Neutrophil (primary cell): ENCODE measurements at regions not wholly inside any gene's neighbourhood (a gene's known extent, or its start where the extent isn't known, plus 50 kb on each side); places are given as distances from the start of the nearest gene placed in this dataset.
"Not testable (repeated sequence)": the region's sequence is repeated elsewhere in the genome, so short reads cannot be mapped to it uniquely, and the experiment has no call there.

Experiments used
- H3K27ac ChIP-seq: fragments of 200-600 bp; sonication (generic); 2 replicates; pipeline ENCODE4 v1.5.1; 2016; ENCODE audit warnings: mild to moderate bottlenecking, moderate library complexity
- H3K27me3 ChIP-seq: fragments of 200-600 bp; sonication (generic); 2 replicates; pipeline ENCODE4 v1.6.0; 2016; ENCODE audit warnings: mild to moderate bottlenecking
- H3K36me3 ChIP-seq: fragments of 200-600 bp; sonication (generic); 2 replicates; pipeline ENCODE4 v1.5.1; 2017
- H3K4me1 ChIP-seq, 2 experiments: fragments of 200-600 bp in 1 of 2; sonication (generic) in 1 of 2; 1 replicate in 1 of 2; 2 replicates in 1 of 2; pipeline versions ENCODE4 v1.5.1 to v1.6.1; 2013 to 2016; ENCODE audit warnings: low read depth in 1 of 2, low read length in 1 of 2, mild to moderate bottlenecking in 1 of 2, moderate library complexity in 1 of 2; ENCODE audit not compliant: control insufficient read depth in 1 of 2, insufficient read depth in 1 of 2
- H3K4me3 ChIP-seq, 2 experiments: fragments of 200-600 bp in 1 of 2; sonication (generic) in 1 of 2; 1 replicate in 1 of 2; 2 replicates in 1 of 2; pipeline ENCODE4 v1.5.1; 2013 to 2016; ENCODE audit warnings: low read depth in 1 of 2, low read length in 1 of 2, mild to moderate bottlenecking in 1 of 2, moderate library complexity in 1 of 2
- H3K9me3 ChIP-seq: fragments of 200-600 bp; sonication (generic); 2 replicates; pipeline ENCODE4 v1.5.1; 2016
- TF ChIP-seq, protein P1 (sequence below): fragments of 200-600 bp; sonication (generic); IDR thresholded peaks from 2 replicates; pipeline ENCODE4 v1.5.1; 2016; ENCODE audit warnings: antibody characterized with exemption

DNA sequence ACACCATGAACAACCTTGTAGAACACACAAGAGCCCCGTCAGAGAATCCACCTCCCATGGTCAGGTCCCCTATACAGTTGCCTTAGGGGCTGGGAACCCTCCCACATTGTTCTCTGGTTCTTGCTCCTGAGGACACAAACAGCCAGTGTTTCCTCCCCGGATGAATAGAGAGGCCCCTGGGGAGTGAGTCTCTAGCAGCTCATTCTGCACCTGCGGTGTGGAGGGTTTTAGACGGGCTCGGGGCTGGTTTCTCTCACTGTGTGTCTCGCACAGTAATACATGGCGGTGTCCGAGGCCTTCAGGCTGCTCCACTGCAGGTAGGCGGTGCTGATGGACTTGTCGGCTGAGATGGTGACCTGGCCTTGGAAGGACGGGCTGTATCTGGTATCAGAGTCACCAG, 1052.1 kb downstream of the TMEM121 start:
- Histone ChIP-seq H3K9me3 (no peaks in the 10 kb centered on the region), H3K27ac (no peak overlapping the region), H3K27me3 (peaks cover 4% of the 10 kb centered on the region), H3K36me3 (no peaks in the 10 kb centered on the region), H3K4me3 (no peak overlapping the region), H3K4me1 (no peaks in the 10 kb centered on the region)
- TF ChIP-seq, protein P1, sequence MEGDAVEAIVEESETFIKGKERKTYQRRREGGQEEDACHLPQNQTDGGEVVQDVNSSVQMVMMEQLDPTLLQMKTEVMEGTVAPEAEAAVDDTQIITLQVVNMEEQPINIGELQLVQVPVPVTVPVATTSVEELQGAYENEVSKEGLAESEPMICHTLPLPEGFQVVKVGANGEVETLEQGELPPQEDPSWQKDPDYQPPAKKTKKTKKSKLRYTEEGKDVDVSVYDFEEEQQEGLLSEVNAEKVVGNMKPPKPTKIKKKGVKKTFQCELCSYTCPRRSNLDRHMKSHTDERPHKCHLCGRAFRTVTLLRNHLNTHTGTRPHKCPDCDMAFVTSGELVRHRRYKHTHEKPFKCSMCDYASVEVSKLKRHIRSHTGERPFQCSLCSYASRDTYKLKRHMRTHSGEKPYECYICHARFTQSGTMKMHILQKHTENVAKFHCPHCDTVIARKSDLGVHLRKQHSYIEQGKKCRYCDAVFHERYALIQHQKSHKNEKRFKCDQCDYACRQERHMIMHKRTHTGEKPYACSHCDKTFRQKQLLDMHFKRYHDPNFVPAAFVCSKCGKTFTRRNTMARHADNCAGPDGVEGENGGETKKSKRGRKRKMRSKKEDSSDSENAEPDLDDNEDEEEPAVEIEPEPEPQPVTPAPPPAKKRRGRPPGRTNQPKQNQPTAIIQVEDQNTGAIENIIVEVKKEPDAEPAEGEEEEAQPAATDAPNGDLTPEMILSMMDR, result no peak

DNA sequence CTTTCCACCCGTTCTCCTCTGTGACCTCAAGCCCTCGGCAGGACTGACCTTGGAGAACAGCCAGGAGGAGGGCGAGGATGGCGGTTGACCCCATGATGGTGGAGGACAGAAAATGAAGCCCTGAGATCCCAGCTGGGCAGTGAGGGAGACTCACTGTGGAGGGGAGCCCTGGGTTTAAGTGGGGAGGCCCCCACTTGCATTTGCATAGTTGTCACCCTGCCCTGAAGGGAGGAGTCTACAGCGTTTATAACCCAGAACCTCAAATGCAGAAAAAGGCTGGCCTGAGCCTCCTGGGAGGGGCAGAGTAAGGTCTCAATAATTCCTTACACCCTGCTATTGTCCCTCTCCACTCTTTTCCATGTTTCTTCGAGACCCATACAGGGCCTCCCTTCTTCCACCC, 1052.7 kb downstream of the TMEM121 start:
- TF ChIP-seq, protein P1, result no peak
- Histone ChIP-seq H3K36me3 (no peaks in the 10 kb centered on the region), H3K4me1 (no peaks in the 10 kb centered on the region), H3K27ac (no peak overlapping the region), H3K9me3 (no peaks in the 10 kb centered on the region), H3K27me3 (peaks cover 3% of the 10 kb centered on the region), H3K4me3 (no peak overlapping the region)

DNA sequence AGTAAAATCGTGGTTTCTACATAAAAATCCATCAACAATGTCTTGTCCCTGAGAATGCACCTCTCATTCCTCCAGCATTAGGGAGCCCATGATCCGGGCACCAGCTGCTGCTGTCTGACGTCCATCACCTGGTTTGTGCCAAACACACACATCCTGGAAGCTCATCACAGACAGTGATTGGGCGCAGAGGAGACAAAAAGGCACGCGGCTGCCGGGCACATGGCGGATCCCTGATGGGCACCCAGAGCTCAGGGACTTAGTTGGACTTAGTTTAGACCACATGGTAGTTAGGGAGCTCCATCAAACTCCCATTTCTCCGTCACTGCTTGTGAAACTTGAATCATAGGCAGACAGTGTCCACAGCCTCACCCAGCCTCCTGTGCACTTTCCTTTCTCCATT, 1059.3 kb downstream of the TMEM121 start:
- Histone ChIP-seq H3K4me1 (no peaks in the 10 kb centered on the region), H3K27me3 (no peaks in the 10 kb centered on the region), H3K27ac (no peak overlapping the region), H3K9me3 (no peaks in the 10 kb centered on the region), H3K4me3 (no peak overlapping the region), H3K36me3 (no peaks in the 10 kb centered on the region)
- TF ChIP-seq, protein P1, result no peak

DNA sequence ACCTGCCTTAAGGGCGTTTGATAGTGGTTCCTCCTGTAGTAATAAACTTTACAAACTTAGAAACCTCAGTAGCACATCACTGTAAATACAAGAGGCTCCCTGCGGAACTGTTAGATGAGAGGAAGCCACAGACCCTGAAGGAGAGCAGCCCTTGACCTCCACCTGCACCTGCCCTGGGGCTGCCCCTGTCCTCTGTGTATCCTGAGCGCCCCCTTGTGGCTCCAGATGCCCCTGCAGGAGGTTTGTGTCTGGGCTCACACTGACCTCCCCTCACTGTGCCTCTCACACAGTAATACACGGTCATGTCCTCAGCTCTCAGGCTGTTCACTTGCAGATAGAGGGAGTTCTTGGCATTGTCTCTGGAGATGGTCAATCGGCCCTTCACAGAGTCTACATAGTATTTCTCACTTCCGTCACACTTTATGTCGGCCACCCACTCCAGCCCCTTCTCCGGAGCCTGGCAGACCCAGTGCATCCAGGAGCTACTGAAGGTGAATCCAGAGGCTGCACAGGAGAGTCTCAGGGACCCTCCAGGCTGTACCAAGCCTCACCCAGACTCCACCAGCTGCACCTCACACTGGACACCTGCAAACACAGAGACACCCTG, 1059.8 kb downstream of the TMEM121 start:
- H3K4me3 ChIP-seq, result no peak overlapping the region
- no peaks in the 10 kb centered on the region for H3K4me1 ChIP-seq
- H3K36me3 ChIP-seq, result no peaks in the 10 kb centered on the region
- TF ChIP-seq, protein P1, result peak; percentile 71
- H3K27me3 ChIP-seq, result no peaks in the 10 kb centered on the region
- H3K9me3 ChIP-seq, result no peaks in the 10 kb centered on the region
- no peak overlapping the region for H3K27ac ChIP-seq

DNA sequence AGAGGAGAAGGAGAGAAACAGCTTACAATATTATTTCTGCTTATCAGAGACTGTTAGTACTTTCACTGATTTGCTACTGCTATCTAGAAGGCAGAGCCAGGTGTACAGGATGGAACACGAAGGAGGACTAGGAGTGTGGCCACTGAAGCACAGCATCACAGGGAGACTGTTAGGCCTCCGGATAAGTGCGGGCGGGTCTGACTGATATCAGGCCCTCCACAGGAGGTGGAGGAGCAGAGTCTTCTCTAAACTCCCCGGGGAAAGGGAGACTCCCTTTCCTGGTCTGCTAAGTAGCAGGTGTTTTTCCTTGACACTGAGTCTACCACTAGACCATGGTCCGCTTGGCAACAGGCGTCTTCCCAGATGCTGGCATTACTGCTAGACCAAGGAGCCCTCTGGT, 1065.2 kb downstream of the TMEM121 start:
- peaks cover 28% of the 10 kb centered on the region for H3K27me3 ChIP-seq
- not testable (repeated sequence) for H3K27ac ChIP-seq, H3K36me3 ChIP-seq

DNA sequence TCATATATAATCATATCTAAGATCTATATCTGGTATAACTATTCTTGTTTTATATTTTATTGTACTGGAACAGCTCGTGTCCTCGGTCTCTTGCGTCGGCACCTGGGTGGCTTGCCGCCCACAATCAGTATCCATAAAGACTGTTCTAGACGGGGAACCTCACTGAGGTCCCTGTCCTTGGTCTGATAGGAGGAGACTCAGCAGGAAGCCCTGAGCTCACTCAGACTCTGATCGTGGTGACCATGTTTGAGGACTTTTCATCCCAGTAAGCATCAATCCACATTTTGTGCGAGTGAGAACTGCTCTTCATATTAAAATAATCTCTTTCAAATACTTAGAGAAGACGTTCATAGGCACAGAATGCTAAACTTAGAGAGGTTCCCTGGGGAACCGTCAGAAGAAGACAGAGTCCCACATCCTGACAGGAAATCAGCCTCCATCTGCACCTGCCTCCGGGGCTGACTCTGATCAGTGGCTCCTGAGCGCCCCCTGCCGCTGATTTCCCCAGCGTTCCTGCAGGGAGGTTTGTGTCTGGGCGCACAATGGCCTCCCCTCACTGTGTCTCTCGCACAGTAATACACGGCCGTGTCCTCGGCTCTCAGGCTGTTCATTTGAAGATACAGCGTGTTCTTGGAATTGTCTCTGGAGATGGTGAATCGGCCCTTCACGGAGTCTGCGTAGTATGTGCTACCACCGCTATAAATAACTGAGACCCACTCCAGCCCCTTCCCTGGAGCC, 1065.9 kb downstream of the TMEM121 start:
- H3K27me3 ChIP-seq, result peaks cover 36% of the 10 kb centered on the region
- not testable (repeated sequence) for H3K4me1 ChIP-seq, H3K9me3 ChIP-seq, H3K36me3 ChIP-seq, H3K4me3 ChIP-seq, H3K27ac ChIP-seq

More for the DNA sequence above, 1065.2 kb downstream of the TMEM121 start:
- not testable (repeated sequence) for H3K9me3 ChIP-seq, H3K4me3 ChIP-seq, H3K4me1 ChIP-seq
